H1 (cell line): ENCODE measurements at regions not wholly inside any gene's neighbourhood (a gene's known extent, or its start where the extent isn't known, plus 50 kb on each side); places are given as distances from the start of the nearest gene placed in this dataset.

Experiments
- GABPA ChIP-seq: IDR thresholded peaks from 2 replicates; pipeline ENCODE4 v1.6.1; 2011; ENCODE audit warnings: mild to moderate bottlenecking, low read length, moderate library complexity, borderline replicate concordance; ENCODE audit not compliant: insufficient read depth
- GTF2F1 ChIP-seq: IDR thresholded peaks from 2 replicates; pipeline ENCODE4 v1.6.1; 2012; ENCODE audit warnings: low read depth, low read length, improper control_type of control experiment, borderline replicate concordance
- KDM1A ChIP-seq: fragments of 200-600, 300-600 bp; sonication (generic); IDR thresholded peaks from 2 replicates; pipeline ENCODE4 v1.7.1; 2016; ENCODE audit warnings: mild to moderate bottlenecking, low read length, borderline replicate concordance
- SRF ChIP-seq: IDR thresholded peaks from 2 replicates; pipeline ENCODE4 v1.6.1; 2011; ENCODE audit warnings: mild to moderate bottlenecking, low read depth, low read length, moderate library complexity

DNA sequence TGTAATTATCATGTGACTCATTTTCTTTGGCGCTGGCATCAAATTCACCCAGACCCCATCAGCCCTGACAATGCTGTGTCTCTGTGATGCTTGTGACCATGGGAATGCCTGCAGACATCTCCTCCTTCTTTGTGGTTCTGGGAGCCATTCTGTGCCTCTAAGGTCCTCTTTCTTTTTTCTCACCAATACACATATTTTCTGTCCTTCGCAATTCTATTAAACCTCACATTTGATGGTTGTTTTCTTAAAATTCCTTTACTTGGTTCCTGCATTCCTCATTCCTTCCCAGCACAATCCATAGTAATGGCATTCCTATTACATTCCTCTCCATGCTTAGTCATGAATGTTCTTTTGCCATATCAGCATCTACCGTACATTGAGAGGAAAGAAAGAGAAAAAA, 375.3 kb downstream of the PIK3C3 start (continued):
- TF ChIP-seq GABPA (no peak), GTF2F1 (no peak), SRF (no peak), KDM1A (no peak)
